ENCODE measurements at regions not wholly inside any gene's neighbourhood (a gene's known extent, or its start where the extent isn't known, plus 50 kb on each side); places are given as distances from the start of the nearest gene placed in this dataset.

DNA sequence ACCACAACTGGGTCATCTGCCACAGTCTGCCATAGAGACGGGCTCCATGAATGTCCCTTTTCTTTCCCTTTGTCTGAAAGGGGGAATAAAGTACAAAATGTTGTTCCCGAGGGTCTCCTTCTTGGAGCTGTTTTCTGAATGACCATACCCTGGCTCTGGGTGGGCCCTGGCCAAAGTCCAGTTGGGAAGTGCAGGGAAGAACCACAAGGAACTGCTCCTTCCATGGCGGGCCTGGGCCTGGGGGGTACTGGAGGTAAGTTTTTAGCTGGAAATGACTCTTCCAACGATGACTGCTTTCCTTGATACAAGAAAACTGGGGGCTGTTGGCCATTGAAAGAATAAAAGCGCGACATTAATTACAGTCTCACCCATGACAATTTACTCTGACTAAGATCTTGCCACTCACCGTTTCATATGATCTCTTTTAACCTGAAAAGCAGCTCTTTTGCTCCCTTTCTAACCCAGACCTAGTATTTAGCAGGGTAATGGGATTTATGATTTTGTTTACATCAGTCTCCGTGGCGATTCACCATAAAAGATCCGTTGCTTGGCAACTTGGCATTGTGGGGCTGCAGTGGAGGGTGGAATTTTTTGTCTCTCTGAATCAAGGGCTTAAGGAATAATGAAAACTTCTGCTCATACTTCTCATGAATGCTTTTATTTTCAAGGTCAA lies 89.2 kb upstream of the PTCH1 start:
- H3K27ac Mint-ChIP-seq: no peak overlapping the region
- no peak for DNase-seq
- H3K9me3 Mint-ChIP-seq: no peaks in the 10 kb centered on the region
- ChIA-PET CTCF (no interaction called here), POLR2A (no interaction called here)
- H3K27me3 Mint-ChIP-seq: no peaks in the 10 kb centered on the region
- H3K36me3 Mint-ChIP-seq (ENCODE audit: low read depth): no peaks in the 10 kb centered on the region
- no peaks in the 10 kb centered on the region for H3K4me1 Mint-ChIP-seq
- no peak overlapping the region for H3K4me3 Mint-ChIP-seq

- no peaks in the 10 kb centered on the region for H3K36me3 Mint-ChIP-seq (ENCODE audit: low read depth)
- H3K4me1 Mint-ChIP-seq: no peaks in the 10 kb centered on the region
- POLR2A ChIA-PET: no interaction called here
- no peak overlapping the region for H3K4me3 Mint-ChIP-seq
- H3K27ac Mint-ChIP-seq: no peak overlapping the region
- no peak for DNase-seq
- H3K9me3 Mint-ChIP-seq: no peaks in the 10 kb centered on the region
- CTCF ChIA-PET: no interaction called here
- no peaks in the 10 kb centered on the region for H3K27me3 Mint-ChIP-seq
These were observed 88.3 kb upstream of the PTCH1 start for GRCh38 chr9:95605101-95605500.

DNA sequence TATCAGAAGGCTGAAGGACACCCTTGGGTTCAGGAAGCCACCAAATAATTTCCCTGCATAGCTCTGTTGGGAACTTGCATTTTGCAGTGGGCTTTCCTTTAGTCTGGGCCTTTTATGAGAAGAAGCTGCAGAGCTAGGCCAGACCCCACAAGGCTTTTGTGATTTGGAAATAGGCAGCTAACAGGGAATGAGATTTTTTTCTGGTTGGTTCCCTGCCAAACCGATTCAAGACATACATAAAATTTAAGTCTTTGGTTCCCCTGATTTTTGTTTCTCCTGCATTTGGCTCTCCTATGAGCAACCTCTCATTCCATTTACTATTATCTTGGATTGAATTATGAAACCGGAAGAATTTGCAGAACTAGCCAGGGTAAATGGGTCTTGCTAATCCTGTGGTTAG lies 81.5 kb upstream of the PTCH1 start:
- H3K27ac Mint-ChIP-seq: no peak overlapping the region
- H3K4me3 Mint-ChIP-seq: no peak overlapping the region
- POLR2A ChIA-PET: no interaction called here
- CTCF ChIA-PET: no interaction called here
- H3K4me1 Mint-ChIP-seq: no peaks in the 10 kb centered on the region
- no peaks in the 10 kb centered on the region for H3K36me3 Mint-ChIP-seq (ENCODE audit: low read depth)
- H3K27me3 Mint-ChIP-seq: no peaks in the 10 kb centered on the region
- no peak for DNase-seq
- no peaks in the 10 kb centered on the region for H3K9me3 Mint-ChIP-seq

DNA sequence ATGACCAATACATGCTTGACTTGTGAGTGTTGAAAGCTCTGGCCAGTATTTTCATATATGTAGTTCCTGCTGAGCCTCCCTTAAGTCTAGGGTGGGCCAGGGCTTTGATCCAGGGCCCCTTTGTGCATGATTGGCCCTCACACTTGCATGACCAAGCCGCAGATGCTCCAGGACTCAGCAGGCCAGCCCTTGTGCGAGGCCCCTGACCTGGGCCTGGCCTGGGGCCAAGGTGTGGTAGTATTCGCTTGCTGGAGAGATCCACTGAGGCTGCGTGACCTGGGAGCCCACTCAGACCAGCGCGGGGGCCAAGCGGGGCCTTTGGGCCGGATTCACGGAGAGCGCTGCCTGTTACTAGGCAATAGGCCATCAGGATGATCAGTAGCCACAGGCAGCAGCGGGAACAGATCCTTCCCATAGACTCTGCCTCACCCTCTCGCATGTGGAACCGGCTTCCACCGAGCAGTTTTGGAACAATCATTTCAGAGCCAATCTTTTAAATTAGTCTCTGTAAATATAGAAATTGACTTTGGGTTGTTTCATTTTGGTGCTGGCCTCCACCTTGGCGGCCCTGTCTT lies 79.0 kb upstream of the PTCH1 start:
- no peak overlapping the region for H3K4me3 Mint-ChIP-seq
- ChIA-PET CTCF (no interaction called here), POLR2A (no interaction called here)
- no peaks in the 10 kb centered on the region for H3K4me1 Mint-ChIP-seq
- H3K36me3 Mint-ChIP-seq (ENCODE audit: low read depth): no peaks in the 10 kb centered on the region
- H3K27me3 Mint-ChIP-seq: peaks cover 5% of the 10 kb centered on the region
- H3K9me3 Mint-ChIP-seq: no peaks in the 10 kb centered on the region
- H3K27ac Mint-ChIP-seq: no peak overlapping the region
- DNase-seq: no peak

GRCh38 chr9:95592931-95593330 lies 76.2 kb upstream of the PTCH1 start:
- H3K27me3 Mint-ChIP-seq: peaks cover 15% of the 10 kb centered on the region
- H3K9me3 Mint-ChIP-seq: no peaks in the 10 kb centered on the region
- no peak for DNase-seq
- H3K36me3 Mint-ChIP-seq (ENCODE audit: low read depth): no peaks in the 10 kb centered on the region
- ChIA-PET CTCF (no interaction called here), POLR2A (no interaction called here)
- no peaks in the 10 kb centered on the region for H3K4me1 Mint-ChIP-seq
- H3K4me3 Mint-ChIP-seq: no peak overlapping the region
- H3K27ac Mint-ChIP-seq: no peak overlapping the region

GRCh38 chr9:95588724-95589588 lies 72.2 kb upstream of the PTCH1 start:
- Mint-ChIP-seq H3K4me3 (no peak overlapping the region), H3K36me3 (ENCODE audit: low read depth) (no peaks in the 10 kb centered on the region), H3K27ac (no peak overlapping the region), H3K27me3 (peaks cover 16% of the 10 kb centered on the region), H3K4me1 (no peaks in the 10 kb centered on the region), H3K9me3 (no peaks in the 10 kb centered on the region)
- DNase-seq: no peak
- CTCF ChIA-PET: no interaction called here
- POLR2A ChIA-PET: no interaction called here

- no peak overlapping the region for H3K4me3 Mint-ChIP-seq
- peaks cover 16% of the 10 kb centered on the region for H3K27me3 Mint-ChIP-seq
- H3K36me3 Mint-ChIP-seq (ENCODE audit: low read depth): no peaks in the 10 kb centered on the region
- ChIA-PET POLR2A (no interaction called here), CTCF (no interaction called here)
- no peak overlapping the region for H3K27ac Mint-ChIP-seq
- no peaks in the 10 kb centered on the region for H3K9me3 Mint-ChIP-seq
- no peak for DNase-seq
- H3K4me1 Mint-ChIP-seq: no peaks in the 10 kb centered on the region
These were observed 70.5 kb upstream of the PTCH1 start for GRCh38 chr9:95587021-95587964.

DNA sequence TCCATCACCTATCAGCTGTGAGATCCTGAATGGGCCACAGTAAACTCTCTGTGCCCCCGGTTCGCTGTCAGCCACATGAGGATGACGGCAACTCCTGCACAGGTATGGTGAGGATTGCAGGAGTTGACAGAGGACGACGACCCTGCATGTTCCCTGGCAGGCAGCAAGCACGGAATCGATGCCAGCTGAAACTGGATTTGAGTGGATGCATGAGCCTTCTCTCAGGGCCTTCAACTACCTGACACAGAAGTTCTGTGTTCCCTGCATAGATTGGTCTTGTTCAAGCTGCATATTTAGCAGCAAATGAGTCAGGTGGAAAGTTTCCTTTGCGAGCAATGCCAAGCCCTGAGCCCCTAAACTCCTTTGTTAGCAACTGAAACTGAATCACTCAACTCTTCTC lies 69.6 kb upstream of the PTCH1 start:
- Mint-ChIP-seq H3K4me3 (no peak overlapping the region), H3K27me3 (peaks cover 14% of the 10 kb centered on the region), H3K36me3 (ENCODE audit: low read depth) (no peaks in the 10 kb centered on the region), H3K9me3 (no peaks in the 10 kb centered on the region), H3K4me1 (no peaks in the 10 kb centered on the region), H3K27ac (no peak overlapping the region)
- ChIA-PET CTCF (no interaction called here), POLR2A (no interaction called here)
- DNase-seq: no peak

DNA sequence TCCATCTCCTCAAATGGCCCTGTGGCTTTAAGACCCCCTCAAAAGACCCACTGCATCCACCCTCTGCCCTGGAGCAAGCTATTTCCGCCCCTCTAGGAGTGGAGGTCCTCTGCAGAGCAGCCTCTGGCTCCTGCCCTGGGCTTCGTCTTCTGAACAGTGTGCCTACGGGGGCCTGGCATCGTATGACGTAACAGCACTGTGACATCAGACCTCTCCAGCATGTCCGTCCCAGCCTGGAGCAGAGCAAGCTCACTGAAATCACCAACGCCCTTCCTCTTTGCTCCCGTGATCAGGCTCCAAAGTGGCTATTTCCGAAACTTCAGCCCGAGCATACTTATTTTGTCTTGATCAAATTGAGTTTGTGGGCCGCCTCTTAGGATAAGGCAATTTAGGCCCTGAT lies 69.1 kb upstream of the PTCH1 start:
- Mint-ChIP-seq H3K9me3 (no peaks in the 10 kb centered on the region), H3K27ac (no peak overlapping the region), H3K27me3 (peaks cover 14% of the 10 kb centered on the region), H3K36me3 (ENCODE audit: low read depth) (no peaks in the 10 kb centered on the region), H3K4me3 (no peak overlapping the region), H3K4me1 (no peaks in the 10 kb centered on the region)
- POLR2A ChIA-PET: no interaction called here
- no peak for DNase-seq
- CTCF ChIA-PET: no interaction called here

- H3K4me3 Mint-ChIP-seq: no peak overlapping the region
- no peak overlapping the region for H3K27ac Mint-ChIP-seq
- peaks cover 3% of the 10 kb centered on the region for H3K27me3 Mint-ChIP-seq
- ChIA-PET CTCF (no interaction called here), POLR2A (no interaction called here)
- no peak for DNase-seq
- H3K9me3 Mint-ChIP-seq: no peaks in the 10 kb centered on the region
- H3K36me3 Mint-ChIP-seq (ENCODE audit: low read depth): no peaks in the 10 kb centered on the region
- no peaks in the 10 kb centered on the region for H3K4me1 Mint-ChIP-seq
These were observed 67.4 kb upstream of the PTCH1 start for GRCh38 chr9:95584176-95584575.

GRCh38 chr9:95581900-95582299 lies 65.1 kb upstream of the PTCH1 start:
- ChIA-PET CTCF (no interaction called here), POLR2A (no interaction called here)
- H3K4me3 Mint-ChIP-seq: no peak overlapping the region
- no peaks in the 10 kb centered on the region for H3K9me3 Mint-ChIP-seq
- no peak for DNase-seq
- H3K36me3 Mint-ChIP-seq (ENCODE audit: low read depth): no peaks in the 10 kb centered on the region
- H3K27ac Mint-ChIP-seq: no peak overlapping the region
- H3K27me3 Mint-ChIP-seq: peaks cover 6% of the 10 kb centered on the region
- H3K4me1 Mint-ChIP-seq: no peaks in the 10 kb centered on the region

- no peaks in the 10 kb centered on the region for H3K4me1 Mint-ChIP-seq
- no peak overlapping the region for H3K4me3 Mint-ChIP-seq
- CTCF ChIA-PET: no interaction called here
- H3K27me3 Mint-ChIP-seq: peaks cover 9% of the 10 kb centered on the region
- no peaks in the 10 kb centered on the region for H3K9me3 Mint-ChIP-seq
- DNase-seq: no peak
- no peaks in the 10 kb centered on the region for H3K36me3 Mint-ChIP-seq (ENCODE audit: low read depth)
- H3K27ac Mint-ChIP-seq: no peak overlapping the region
- POLR2A ChIA-PET: no interaction called here
These were observed 64.3 kb upstream of the PTCH1 start for GRCh38 chr9:95580812-95581761.

All from activated CD4-positive, alpha-beta memory T cell treated with anti-CD3 and anti-CD28 coated beads, Interleukin-2, amount 10 ng/mL, durations not matched to agents 7 days and 5 days (primary cell).